ENCODE measurements at regions not wholly inside any gene's neighbourhood (a gene's known extent, or its start where the extent isn't known, plus 50 kb on each side); places are given as distances from the start of the nearest gene placed in this dataset.

DNA sequence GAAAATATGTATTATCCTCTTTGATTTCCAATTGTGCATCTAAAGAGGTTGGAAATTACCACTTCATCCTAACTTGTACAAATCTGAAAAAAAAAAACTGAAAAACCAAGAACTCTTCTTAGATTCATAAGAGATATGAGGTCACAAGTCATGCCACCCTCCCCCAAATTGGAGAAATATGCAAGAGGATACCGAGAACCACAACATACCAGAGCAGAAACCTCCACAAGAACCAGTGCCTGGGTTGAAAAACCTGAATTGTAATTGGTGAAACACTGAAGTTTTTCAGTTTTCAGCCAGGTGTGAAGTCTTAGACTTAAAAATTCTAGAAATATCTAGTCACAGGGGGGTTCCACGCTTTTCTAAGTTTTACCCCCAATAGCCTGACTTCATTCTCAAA lies 1029.5 kb upstream of the LRRTM1 start:
- DNase-seq (ENCODE audit: low spot score): no peak

DNA sequence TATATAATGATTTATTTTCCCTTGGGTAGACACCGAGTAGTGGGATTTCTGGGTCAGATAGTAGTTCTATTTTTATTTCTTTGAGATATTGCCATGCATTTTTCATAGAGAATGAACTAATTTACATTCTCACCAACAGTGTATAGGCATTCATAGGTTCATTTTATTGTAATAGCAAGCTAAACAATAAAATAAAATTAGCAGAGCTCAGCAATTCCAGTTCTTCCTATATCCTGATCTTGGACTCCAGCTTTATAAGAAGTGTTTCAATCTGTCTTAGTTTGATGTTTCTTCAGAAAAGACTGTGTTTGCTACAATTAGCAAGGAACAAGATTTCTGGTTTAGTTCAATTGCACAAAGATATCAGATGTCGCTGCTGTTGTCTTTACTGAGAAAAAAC lies 1024.4 kb upstream of the LRRTM1 start:
- DNase-seq (ENCODE audit: low spot score): no peak

DNA sequence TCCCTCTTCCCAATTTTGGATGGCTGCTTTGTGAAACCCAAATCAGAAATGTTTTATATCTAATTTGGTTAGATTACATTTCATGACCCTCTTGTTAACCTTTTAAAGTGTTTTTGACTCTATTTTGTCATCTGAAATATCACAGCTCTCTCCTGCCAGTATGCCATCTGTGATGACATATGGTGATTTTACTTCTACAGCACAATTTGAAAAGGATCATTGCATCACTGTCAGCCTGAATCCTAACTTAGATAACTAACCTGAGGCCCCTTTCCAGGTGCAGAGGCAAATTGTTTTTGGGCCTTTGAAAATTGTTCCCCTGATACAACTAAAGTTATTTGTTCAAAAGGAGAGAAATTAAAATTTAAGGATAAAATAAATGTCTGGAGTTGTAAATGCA lies 1023.4 kb upstream of the LRRTM1 start:
- no peak for DNase-seq (ENCODE audit: low spot score)

DNA sequence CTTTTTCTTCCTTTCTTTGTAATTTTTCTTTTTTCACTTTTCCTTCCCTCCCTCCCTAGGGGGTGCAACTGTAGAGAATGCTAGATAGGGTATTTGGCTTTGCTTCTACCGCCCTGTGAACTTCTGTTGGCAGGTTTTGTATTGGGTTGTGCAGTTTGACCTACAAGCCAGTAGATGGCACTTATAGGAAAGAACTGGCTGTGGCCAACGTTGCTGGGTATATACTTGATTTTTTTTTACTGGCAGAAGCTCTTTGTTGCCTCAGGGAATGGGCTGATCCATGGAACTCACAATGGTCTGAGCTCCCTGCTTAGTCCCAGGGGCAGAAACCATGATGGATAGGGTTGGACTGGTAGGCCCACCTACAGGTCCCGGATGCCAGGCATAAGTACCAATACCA lies 1019.5 kb upstream of the LRRTM1 start:
- no peak for DNase-seq (ENCODE audit: low spot score)

DNA sequence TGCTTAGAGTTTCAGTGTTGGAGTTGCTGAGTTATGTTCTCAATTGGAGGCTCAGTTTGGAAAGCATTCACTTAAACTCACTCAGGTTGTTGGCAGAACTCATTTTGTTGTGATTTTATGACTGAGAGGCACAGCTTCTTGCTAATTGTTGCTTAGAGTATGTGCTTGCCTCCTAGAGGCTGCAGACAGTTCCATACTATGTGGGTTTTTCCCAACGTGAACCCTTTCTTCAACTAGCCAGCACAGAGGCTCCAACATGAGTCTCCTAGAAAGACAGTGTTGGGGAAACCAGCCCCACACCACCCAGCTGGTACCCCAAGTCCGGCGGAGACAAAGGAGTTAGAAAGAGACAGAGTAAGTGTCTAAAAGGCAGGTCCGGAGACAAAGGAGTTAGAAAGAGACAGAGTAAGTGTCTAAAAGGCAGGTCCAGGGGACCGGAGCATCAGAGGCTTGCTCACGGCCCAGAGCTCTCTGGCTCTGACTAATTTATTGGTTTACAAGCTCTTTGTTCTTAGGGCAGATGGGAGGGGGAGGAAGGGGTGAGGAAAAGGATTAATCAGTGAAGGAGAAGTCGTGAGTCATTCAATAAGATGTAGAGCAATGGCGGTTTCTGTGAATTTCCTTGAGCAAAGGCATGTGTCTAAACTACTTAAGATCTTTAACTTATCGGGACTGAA lies 999.7 kb upstream of the LRRTM1 start:
- no peak for DNase-seq (ENCODE audit: low spot score)

DNA sequence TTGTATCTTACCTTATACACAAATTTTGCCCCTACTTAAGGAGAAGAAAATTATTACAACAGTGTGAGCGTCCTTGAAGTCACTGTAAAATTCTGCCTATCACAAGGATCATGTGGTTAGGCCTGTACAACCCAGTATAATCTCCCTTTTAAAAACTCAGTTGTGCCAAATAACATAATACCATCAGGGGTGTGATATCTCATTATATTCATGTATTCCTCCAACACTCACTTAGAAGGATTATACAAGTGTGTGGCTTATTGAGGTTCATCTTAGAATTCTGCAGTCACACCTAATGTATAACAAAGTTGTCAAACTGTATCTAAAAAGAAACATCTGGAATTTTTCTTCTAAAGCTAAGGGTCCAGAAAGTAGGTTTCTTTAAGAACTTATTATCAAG lies 998.8 kb upstream of the LRRTM1 start:
- no peak for DNase-seq (ENCODE audit: low spot score)

DNA sequence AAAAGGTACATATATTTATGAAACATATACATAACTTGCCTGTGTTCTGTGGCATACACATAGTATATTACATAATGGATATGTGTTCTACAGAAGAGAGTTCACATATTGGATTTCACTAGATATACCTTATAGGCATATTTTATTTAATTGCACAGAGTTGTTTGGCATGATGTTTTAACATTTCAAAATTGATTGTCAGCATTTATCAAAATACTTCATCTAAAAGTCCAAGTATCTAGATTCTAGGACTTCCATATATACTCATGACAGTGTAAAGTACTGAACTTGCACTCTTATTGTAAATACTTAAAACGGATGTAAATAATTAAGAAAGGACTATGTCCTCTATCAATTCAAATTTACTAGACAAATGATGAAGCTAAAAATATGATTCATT lies 995.3 kb upstream of the LRRTM1 start:
- DNase-seq (ENCODE audit: low spot score): no peak

DNA sequence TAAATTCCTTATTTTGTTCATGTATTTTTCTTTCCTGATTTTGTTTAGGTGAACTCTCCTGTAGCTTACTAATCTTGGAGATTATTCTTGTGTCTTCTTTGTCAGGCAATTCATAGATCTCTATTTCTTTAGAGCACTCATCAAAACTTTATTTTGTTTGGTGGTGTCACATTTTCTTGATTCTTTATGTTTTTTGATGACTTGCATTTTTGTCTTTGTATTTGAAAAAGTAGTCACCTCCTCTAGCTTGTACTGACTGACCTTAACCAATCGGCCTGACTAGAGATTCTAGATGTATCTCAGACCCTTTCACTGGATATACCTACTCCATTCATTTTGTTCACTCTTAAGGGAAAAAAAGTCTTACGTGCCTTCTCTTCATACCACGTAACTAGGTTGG lies 986.3 kb upstream of the LRRTM1 start:
- DNase-seq (ENCODE audit: low spot score): no peak

DNA sequence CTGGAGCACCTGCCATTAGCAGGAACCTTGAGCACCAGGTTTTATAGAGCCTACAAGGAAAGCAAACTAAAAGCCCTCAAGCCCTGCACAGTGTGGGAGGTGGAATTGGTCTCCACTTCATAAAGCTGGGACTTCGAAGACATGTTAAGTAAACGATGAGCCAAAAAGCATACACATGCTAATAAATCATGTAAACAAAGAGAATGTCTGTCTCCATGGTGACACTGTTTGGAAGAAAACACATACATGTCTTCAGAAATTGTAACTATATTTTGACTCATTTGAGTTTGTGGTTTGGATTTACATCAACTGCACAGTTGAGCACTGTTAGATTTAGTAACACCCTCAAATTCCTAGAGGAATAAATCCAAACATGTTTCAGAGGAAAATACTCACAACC lies 978.5 kb upstream of the LRRTM1 start:
- DNase-seq (ENCODE audit: low spot score): no peak

DNA sequence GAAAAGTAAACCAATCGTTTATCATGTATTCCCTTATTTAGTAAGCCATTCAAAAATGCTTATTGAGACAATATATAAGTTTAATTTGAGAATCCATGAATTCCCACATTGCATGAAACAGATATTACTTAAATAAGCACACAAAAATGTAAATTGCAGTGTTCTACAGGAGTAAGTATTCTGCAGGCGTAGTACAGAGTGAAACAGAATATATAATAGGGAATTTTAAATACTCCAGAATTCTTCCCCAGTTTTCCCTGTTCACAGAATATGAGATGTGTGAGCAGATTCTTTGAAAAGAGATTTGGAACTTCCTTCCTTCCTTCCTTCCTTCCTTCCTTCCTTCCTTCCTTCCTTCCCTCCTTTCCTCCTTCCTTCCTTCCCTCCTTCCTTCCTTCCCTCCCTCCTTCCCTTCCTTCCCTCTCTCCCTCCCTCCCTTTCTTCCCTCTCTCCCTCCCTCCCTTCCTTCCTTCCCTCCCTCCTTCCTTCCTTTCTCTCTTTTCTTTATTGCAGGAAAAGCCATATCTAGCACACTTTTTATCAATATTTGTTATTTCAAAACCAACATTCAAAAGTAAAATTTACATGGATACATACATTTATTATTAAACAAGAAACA lies 977.7 kb upstream of the LRRTM1 start:
- DNase-seq (ENCODE audit: low spot score): no peak

DNA sequence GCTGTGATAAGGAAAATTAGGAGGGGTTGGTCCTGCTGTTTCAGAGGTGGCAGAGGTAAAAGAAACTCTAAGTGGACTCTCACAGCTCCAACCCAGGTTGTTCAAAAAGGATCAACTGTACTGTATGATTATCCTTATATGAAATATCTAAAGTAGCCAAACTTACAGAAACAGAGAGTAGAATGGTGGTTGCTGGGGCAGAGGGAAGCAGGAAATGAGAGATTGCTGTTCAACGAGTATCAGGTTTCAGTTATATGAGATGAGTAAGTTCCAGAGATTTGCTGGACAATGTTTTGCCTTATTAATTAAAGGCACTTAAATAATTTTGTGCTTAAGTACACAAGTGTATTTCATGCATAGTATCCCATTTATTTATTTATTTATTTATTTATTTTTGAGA lies 972.0 kb upstream of the LRRTM1 start:
- no peak for DNase-seq (ENCODE audit: low spot score)

DNA sequence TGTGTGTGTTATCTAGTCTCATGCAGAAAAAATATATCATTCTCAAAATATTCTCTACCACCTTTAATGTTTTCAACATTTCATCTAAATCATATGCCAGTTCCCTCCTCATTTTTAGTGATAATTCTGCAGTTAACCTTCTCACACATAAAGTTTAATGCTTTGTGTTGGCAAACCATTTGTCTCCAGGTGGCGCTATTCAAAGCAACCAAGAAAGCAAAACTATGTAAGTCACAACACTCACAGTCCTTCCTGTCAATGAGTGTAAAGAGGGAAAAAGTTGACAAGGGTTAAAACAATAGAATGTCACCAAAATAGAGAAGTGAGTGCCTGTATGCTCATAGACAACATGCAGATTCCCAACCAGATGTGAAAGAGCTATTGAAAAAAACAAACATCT lies 961.6 kb upstream of the LRRTM1 start:
- DNase-seq (ENCODE audit: low spot score): no peak

DNA sequence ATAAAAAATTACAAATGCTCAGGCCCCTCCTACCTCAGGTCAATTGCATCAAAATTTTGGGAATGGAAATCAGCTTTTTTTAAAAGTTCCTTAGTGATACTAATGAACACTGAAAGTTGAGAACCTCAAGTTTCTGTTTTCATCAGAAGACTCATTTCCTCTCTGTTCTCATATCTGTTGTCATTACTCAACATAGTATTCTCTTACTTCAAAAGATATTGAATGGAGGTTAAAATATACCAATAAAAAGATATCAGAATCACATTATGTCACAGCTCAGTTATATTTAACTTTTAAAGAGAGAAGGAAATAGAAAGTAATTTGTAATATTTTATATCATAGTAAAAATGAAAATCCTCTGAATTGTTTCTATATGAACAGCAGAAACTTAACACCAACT lies 959.4 kb upstream of the LRRTM1 start:
- DNase-seq (ENCODE audit: low spot score): no peak

DNA sequence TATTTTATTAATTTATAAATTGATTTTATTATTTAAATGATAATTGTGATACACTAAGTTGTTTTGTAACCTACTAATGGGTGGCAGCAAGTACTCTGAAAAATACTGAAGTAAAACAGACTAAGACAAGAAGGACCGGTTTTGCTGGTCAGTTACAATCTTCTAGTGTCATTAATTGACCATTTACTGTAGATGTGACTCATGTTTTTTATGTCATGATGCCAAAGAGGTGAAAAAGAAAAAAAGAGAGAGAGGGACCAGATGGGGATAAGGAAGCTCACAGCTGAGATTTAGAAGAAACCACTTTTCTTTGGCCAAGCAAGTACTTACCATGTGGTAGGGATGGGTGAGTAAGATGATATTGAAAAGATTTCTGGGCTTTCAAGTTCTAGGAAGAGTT lies 955.8 kb upstream of the LRRTM1 start:
- DNase-seq (ENCODE audit: low spot score): no peak

DNA sequence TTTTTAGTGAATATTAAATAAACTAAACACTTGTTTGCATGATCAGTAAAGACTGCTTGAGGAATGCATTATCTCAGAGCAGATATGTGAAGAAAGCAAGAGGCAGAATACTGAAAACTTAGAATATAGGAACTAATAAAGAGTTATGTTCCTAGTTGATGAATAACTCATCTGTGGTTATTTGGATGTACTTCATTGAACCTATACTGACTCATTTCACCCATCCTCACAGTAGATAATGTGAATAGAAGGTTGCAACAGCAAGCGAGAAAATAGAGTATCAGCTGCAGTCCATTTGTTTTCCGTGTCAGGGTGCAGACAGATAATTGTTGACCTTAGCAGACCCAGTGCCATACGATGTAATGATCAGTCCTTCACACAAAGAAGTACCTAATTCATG lies 945.7 kb upstream of the LRRTM1 start:
- no peak for DNase-seq (ENCODE audit: low spot score)

DNA sequence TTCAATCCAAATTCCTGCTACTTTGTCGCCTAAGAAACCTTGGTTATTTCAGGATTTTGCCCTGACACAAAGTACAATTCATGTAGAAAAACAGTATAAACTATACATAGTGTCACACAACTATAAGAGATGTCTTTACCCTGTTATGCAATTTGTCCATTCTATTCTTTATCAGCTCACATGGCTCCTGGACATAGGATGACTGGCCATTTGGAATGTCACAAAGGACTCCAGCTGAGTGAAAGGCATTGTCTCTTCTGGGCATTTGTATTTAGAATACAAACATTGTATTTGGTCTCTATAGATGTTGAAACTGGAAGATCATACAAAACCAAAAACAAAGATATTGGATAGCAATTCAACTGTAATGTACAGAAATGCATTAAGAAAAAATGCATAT lies 944.6 kb upstream of the LRRTM1 start:
- no peak for DNase-seq (ENCODE audit: low spot score)

DNA sequence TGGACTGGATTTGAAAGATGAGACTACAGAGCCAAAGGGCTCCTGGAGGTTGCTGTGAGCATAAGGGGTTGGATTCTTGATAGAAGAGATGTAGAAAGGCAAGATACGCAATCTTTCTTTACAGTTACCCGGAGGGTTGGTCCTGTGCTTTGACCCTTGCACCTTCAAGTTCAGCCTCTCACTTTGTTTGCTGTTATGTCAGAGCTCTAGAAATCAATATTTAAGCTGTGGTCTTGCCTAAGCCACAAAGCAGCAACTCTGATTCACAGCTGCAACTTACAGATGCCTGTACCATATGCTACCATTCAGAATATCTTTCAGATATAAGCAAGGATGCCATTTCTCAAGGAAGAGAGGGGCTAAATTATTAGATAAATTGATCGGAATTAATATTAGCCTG lies 943.1 kb upstream of the LRRTM1 start:
- no peak for DNase-seq (ENCODE audit: low spot score)

DNA sequence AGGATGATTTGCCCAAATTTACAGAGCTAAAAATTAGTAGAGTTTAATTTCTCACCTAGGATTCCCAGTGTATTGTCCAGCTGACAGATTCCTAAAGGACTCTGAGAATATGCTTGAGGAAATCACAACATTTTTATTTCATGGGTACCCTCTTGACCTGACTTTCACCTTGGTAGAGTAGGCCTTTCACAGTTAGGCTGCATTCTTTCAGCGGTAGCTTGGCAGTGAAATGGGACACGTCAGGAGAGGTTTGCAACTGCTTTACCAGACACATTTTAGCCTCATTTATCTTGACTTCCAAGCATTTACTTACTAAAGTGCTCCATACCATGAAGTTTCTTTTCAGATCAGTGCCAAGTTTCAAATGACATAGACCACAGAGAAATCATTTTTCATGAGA lies 937.9 kb upstream of the LRRTM1 start:
- DNase-seq (ENCODE audit: low spot score): no peak

DNA sequence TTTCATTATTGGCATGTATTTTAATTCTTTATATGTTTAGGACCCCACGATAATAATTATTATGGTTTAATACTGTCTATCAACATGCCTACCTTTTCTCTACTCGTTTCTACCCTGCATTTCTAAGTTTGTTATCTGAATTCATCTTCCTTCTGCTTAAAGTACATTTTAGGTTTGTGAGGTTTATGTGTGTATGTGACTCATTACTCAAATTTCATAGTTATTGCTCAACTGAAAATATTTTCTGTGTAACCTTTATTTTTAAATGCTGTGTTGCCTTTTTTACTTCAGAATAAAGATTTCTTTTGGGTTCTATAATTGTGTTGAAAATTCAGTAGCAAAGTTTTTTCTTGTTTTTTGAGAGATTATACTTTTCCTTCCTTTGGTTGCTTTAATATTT lies 933.9 kb upstream of the LRRTM1 start:
- DNase-seq (ENCODE audit: low spot score): no peak

DNA sequence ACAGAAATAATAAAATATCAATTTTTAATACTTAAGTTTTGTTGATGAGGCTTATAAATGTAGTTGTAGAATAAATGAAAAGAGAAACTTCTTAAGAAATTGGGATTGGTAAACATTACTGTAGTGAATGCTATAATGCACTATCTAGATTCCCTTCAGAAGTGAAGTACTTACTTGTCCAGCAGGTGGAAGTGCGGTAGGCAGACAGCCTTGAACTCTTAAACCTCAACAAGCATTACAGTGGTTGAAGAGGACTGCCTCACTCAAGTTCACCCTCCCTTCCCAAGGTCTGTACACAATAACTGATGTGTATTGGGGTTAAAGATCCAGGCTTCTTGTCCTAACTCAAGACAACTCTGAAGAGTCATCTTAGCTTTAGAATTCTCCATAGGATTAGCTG lies 931.0 kb upstream of the LRRTM1 start:
- DNase-seq (ENCODE audit: low spot score): no peak

DNA sequence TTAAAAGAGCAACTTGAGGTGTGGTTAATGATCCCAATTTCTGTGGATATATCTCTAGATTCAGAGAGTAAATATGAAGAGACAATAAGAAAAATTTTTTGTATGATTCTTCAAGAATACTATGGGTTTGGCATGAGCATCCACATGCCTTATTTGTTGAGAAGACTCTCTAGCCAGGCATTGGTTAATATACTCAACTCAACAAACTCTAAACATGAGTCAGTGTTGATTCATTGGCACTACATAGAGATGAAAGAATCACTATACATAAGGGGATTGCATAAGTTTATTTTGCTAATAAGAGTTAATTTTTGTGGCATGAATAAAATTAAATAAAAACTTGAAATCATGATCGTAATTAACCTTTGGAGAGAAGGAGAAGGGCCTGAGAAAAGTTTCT lies 930.2 kb upstream of the LRRTM1 start:
- DNase-seq (ENCODE audit: low spot score): no peak

DNA sequence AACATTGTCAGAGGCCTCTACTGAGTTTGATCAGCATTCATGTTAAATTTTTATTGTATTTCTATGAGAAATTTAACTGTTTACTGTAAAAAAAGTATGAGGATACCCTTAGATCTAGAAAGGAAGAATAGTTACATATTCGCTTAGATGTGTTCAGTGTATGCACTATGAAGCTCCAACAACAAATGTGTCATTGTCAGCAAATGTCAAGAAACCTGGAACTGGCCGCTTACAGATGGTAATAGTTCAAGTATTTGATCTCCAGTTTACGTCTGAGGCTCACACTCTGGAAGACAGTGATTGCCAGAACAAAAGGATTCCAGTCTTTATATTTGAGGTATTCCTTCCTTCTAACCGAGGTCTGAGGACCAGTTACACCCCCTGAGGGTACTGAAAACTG lies 921.2 kb upstream of the LRRTM1 start:
- DNase-seq (ENCODE audit: low spot score): no peak

DNA sequence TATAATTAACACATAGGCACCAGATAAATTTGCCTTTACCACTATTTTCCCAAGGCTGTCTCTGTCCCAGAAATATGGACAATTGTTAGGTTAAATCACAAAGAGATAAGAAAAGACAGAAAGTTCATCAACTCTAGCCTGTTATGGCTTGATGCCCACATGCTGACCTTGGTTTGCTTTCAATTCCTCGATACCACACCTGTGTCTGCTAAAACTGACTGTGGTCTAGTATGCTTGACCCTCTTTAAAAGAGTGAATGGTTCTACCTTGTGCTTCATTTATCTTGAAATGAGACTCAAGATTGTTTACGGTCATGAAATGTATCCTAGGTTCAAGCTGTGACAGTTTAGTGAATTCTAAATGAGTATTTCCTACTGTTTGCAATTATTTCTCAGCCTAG lies 909.0 kb upstream of the LRRTM1 start:
- DNase-seq (ENCODE audit: low spot score): no peak

DNA sequence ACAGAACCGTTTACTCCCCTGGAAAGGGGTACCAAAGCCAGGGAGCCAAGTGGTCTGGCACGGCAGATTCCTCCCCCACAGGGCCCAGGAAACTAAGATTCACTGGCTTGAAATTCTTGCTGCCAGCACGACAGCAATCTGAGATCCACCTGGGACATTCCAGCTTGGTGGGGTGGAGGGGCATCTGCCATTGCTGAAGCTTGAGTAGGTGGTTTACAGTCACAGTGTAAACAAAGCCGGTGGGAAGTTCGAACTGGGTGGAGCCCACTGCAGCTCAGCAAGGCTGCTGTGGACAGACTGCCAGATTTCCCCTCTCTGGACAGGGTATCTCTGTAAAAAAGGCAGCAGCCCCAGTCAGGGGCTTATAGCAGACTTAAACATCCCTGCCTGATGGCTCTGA lies 901.7 kb upstream of the LRRTM1 start:
- no peak for DNase-seq (ENCODE audit: low spot score)
